ENCODE measurements at regions not wholly inside any gene's neighbourhood (a gene's known extent, or its start where the extent isn't known, plus 50 kb on each side); places are given as distances from the start of the nearest gene placed in this dataset.

- TF ChIP-seq CTCF (IDR thresholded peaks at IDR 0.05) = no peak
Measured at GRCh38 chr5:82393951-82394350, 115.8 kb upstream of the RPS23 start.

- TF ChIP-seq CTCF (IDR thresholded peaks at IDR 0.05) = no peak
Measured at GRCh38 chr5:82390088-82390487, 111.9 kb upstream of the RPS23 start.

- TF ChIP-seq CTCF (IDR thresholded peaks at IDR 0.05) = no peak
Measured at GRCh38 chr5:82389347-82389746, 111.2 kb upstream of the RPS23 start.

GRCh38 chr5:82388181-82388580 is 110.0 kb upstream of the RPS23 start:
- no peak for TF ChIP-seq CTCF (IDR thresholded peaks at IDR 0.05)

GRCh38 chr5:82387819-82388166 is 109.6 kb upstream of the RPS23 start:
- TF ChIP-seq CTCF (IDR thresholded peaks at IDR 0.05) = no peak

- no peak for TF ChIP-seq CTCF (IDR thresholded peaks at IDR 0.05)
Measured at GRCh38 chr5:82387001-82387818, 109.1 kb upstream of the RPS23 start.

GRCh38 chr5:82386576-82386975 is 108.4 kb upstream of the RPS23 start:
- TF ChIP-seq CTCF (IDR thresholded peaks at IDR 0.05) = no peak
